ENCODE measurements at regions not wholly inside any gene's neighbourhood (a gene's known extent, or its start where the extent isn't known, plus 50 kb on each side); places are given as distances from the start of the nearest gene placed in this dataset.

DNA sequence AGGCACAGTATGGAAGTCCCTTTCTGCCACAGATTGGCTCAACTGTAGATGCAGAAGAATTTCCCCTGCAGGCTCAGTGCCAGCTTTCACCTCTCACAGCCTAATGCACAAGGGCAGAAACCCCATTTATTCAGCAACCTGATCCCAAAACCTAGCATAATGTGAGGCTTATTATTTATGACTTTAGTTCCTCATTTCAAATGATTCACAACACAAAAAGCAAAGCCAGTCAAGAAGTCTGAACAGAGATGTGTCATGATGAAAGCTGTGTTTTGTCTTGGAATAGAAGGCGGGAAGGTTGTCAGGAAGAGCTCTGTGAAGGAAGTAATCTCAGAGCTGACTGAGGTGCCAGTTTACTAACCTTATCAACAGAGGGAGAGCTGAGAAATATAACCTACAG lies 369.7 kb downstream of the LRRC70 start:
- TF ChIP-seq, protein P1, sequence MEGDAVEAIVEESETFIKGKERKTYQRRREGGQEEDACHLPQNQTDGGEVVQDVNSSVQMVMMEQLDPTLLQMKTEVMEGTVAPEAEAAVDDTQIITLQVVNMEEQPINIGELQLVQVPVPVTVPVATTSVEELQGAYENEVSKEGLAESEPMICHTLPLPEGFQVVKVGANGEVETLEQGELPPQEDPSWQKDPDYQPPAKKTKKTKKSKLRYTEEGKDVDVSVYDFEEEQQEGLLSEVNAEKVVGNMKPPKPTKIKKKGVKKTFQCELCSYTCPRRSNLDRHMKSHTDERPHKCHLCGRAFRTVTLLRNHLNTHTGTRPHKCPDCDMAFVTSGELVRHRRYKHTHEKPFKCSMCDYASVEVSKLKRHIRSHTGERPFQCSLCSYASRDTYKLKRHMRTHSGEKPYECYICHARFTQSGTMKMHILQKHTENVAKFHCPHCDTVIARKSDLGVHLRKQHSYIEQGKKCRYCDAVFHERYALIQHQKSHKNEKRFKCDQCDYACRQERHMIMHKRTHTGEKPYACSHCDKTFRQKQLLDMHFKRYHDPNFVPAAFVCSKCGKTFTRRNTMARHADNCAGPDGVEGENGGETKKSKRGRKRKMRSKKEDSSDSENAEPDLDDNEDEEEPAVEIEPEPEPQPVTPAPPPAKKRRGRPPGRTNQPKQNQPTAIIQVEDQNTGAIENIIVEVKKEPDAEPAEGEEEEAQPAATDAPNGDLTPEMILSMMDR (conservative IDR thresholded peaks at IDR 0.05; ENCODE audit: low read depth, low read length): no peak
- H3K4me3 ChIP-seq (ENCODE audit: low read length): no peak overlapping the region

DNA sequence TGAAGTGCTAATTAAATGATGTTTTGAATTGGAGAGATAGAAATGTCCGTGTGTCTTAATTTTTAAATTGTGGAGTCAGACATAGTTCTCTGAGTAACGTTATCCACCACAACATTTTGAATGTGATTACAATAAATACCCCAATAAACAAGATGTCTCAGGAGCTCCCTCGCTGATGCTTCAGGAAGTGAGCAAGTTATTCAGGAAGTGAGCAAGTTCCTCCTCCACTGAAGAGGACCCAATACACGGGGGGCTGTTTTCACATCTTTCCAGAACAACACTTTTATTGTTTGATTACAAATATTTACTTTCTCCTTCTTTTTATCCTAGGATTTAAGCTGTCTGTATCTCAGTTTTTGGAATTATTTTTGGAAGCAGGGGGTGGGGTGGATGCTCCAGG lies 363.8 kb downstream of the LRRC70 start:
- H3K4me3 ChIP-seq (ENCODE audit: low read length): no peak overlapping the region

More for the DNA sequence above, 369.7 kb downstream of the LRRC70 start:
- DNase-seq (ENCODE audit: low read depth): no peak

DNA sequence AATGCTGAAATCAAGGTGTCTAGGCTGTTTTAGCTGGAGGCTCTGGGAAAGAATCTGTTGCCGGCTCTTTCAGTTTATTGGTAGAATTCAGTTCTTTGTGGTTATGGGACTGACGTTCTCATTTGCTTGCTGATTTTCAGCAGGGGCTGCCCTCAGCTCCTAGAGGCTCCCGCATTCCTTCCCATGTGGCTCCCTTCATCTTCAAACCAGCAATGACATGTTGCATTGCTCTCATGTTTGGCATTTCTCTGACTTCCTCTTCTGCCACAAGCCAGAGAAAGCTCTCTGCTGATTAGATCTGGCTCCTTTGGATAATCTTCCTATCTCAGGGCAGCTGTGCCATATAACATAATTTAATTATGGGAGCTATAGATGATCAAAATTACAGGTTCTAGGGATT lies 360.3 kb downstream of the LRRC70 start:
- no peak overlapping the region for H3K4me3 ChIP-seq (ENCODE audit: low read length)
- no peak for DNase-seq (ENCODE audit: low read depth)
- TF ChIP-seq, protein P1 (conservative IDR thresholded peaks at IDR 0.05; ENCODE audit: low read depth, low read length): no peak

More for the DNA sequence above, 363.8 kb downstream of the LRRC70 start:
- TF ChIP-seq, protein P1 (conservative IDR thresholded peaks at IDR 0.05; ENCODE audit: low read depth, low read length): no peak
- no peak for DNase-seq (ENCODE audit: low read depth)

DNA sequence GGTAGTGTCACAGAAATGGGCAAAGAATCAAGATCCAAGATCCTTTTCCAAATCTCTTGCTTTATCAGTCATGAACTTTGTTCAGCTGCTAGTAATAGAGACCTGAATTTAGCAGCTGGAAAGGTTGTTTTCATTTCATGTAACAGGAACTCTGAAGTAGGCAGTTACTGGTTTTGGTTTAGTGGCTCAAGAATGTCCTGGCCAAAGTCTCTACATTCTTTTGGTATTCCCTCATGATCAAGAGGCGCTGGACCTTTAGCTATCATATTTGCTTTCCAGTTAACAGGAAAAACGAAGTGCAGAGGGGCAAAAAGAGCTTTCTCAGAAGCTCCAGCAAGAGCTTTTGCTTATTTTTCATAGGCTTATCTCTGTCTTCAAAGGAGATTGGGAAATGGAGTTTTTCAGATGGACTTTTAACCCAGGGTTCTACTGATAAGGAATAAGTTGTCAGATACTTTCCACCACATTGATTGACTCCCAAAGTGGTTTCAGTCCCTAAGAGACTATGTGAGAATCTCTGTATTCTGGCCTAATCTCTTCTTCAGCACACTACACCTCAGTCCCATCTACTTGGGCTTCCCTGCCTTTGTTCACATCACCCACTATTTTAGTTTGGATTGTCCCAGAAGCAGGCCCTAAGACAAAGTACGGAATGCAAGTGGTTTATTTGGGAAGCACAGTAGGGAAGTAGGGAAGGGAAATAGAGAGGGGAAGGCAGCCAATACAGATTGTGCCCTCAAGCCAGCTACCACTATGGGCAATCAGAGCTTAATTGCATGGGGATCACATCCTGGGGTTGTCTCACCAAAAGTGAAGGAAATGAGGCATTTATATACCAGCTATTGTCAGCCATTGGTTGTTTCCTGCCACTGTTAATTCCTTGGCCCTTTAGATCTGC lies 359.3 kb downstream of the LRRC70 start:
- no peak overlapping the region for H3K4me3 ChIP-seq (ENCODE audit: low read length)
- TF ChIP-seq, protein P1 (conservative IDR thresholded peaks at IDR 0.05; ENCODE audit: low read depth, low read length): no peak
- no peak for DNase-seq (ENCODE audit: low read depth)

DNA sequence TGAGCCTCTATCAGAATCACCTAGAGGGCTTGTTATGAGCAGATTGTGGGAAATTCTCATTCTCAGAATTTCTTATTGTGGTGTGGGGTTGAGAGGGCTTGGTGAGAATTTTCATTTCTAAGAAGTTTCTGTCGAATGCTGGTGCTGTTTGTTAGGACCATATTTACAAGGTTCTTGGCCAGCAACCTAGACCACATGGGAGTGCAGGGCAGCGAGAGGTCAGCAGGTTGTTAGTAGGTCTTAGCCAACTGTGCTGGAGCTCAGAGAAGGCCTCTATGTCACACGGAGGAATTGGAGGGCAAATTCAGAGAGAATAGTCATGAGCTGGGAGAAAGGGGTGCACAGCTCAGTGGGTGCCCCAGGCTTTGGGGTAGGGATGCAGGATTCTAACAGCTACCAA lies 357.0 kb downstream of the LRRC70 start:
- DNase-seq (ENCODE audit: low read depth): no peak
- no peak overlapping the region for H3K4me3 ChIP-seq (ENCODE audit: low read length)
- TF ChIP-seq, protein P1 (conservative IDR thresholded peaks at IDR 0.05; ENCODE audit: low read depth, low read length): no peak

DNA sequence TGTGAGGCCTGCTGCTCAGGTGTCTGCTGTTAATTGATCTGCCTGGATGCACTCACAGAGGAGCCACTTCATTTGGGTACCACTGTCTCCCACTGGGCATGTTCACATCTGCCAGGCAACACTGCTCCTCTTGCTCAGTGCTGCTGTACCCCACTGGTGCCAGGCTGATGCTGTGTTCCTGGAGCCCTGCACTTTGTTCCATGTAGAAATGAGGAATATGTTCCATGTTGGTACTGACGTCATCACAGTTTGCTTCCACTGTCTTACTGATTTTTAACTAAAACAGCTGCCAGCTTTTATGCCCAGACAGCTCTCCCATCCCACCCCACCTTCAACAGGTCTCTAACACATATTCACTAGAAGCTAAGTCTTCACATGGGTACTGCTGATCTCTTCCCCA lies 355.7 kb downstream of the LRRC70 start:
- no peak overlapping the region for H3K4me3 ChIP-seq (ENCODE audit: low read length)
- TF ChIP-seq, protein P1 (conservative IDR thresholded peaks at IDR 0.05; ENCODE audit: low read depth, low read length): no peak
- DNase-seq (ENCODE audit: low read depth): no peak

DNA sequence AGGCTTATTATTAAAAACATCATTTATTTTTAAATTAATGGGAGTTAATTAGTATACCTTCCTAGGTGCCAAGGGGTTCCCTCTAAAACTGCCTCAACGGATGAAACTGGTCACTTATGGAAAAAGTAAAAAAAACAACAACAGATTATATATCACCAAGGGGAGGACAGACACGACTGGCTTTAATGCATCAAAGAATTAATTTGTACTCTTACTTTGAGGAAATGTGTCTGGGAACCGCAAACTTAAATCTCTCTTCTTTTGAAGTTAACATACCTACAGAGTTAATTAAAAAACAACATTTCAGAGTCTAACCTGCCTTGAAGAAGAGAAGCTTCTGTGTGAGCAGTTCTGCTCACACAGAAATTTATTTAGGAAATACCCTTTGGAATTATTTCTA lies 354.6 kb downstream of the LRRC70 start:
- TF ChIP-seq, protein P1 (conservative IDR thresholded peaks at IDR 0.05; ENCODE audit: low read depth, low read length): no peak
- DNase-seq (ENCODE audit: low read depth): no peak
- H3K4me3 ChIP-seq (ENCODE audit: low read length): no peak overlapping the region
